WTC11 (cell line): ENCODE measurements at regions not wholly inside any gene's neighbourhood (a gene's known extent, or its start where the extent isn't known, plus 50 kb on each side); places are given as distances from the start of the nearest gene placed in this dataset.

Source experiments
- ATAC-seq: fragments of 200-7000 bp; cut with Tn5 transposase; 2 replicates; pipeline ENCODE4 v1.10.0; 2021; ENCODE audit warnings: mild to moderate bottlenecking, moderate library complexity
- CTCF ChIA-PET: fragments of 300-600 bp; sonication (Branson Sonifier 250); formaldehyde crosslinking; loops from one replicate; lab custom pipeline; 2021; ENCODE audit warnings: antibody characterized with exemption; lab: Charles Lee
- POLR2A ChIA-PET: fragments of 350-600 bp; sonication (Branson Sonifier 250); formaldehyde crosslinking; loops from one replicate; lab custom pipeline; 2021; ENCODE audit warnings: antibody characterized with exemption; lab: Charles Lee
- DNase-seq: peaks from one replicate; pipeline ENCODE4 v3.0.0; 2021; ENCODE audit warnings: low spot score
- H3K27ac Mint-ChIP-seq: 2 replicates; pipeline ENCODE4 v1.8.0; 2021; ENCODE audit warnings: mixed read lengths
- H3K27me3 Mint-ChIP-seq: 2 replicates; pipeline ENCODE4 v1.8.0; 2021; ENCODE audit warnings: low read depth, mild to moderate bottlenecking, moderate library complexity, mixed read lengths
- H3K36me3 Mint-ChIP-seq: 2 replicates; pipeline ENCODE4 v1.8.0; 2021; ENCODE audit warnings: mixed read lengths
- H3K4me1 Mint-ChIP-seq: 2 replicates; pipeline ENCODE4 v1.8.0; 2022; ENCODE audit warnings: mixed read lengths
- H3K4me3 Mint-ChIP-seq: 2 replicates; pipeline ENCODE4 v1.8.0; 2021; ENCODE audit warnings: mild to moderate bottlenecking, moderate library complexity, mixed read lengths
- H3K9me3 Mint-ChIP-seq: 2 replicates; pipeline ENCODE4 v1.8.0; 2021; ENCODE audit warnings: mixed read lengths
- ELF4 ChIP-seq: sonication (generic); formaldehyde crosslinking; IDR thresholded peaks from 2 replicates; pipeline ENCODE4 v1.8.1; 2022; ENCODE audit warnings: low read depth, mild to moderate bottlenecking, moderate library complexity, missing genetic modification reagents
- GABPB1 ChIP-seq: sonication (generic); formaldehyde crosslinking; IDR thresholded peaks from 2 replicates; pipeline ENCODE4 v1.8.1; 2023; ENCODE audit warnings: mild to moderate bottlenecking, missing genetic modification reagents
- GRHL2 ChIP-seq: fragments of 250-450 bp; sonication (Bioruptor Pico); IDR thresholded peaks from 2 replicates; pipeline ENCODE4 v1.8.0; 2022; ENCODE audit warnings: mild to moderate bottlenecking, moderate library complexity; ENCODE audit not compliant: insufficient replicate concordance, severe bottlenecking
- KAT7 ChIP-seq: sonication (generic); formaldehyde crosslinking; IDR thresholded peaks from 2 replicates; pipeline ENCODE4 v1.8.1; 2023; ENCODE audit warnings: missing genetic modification reagents, mild to moderate bottlenecking, borderline replicate concordance
- MYBL2 ChIP-seq: sonication (generic); formaldehyde crosslinking; IDR thresholded peaks from 2 replicates; pipeline ENCODE4 v1.8.1; 2023; ENCODE audit warnings: mild to moderate bottlenecking, moderate library complexity, missing genetic modification reagents
- NR2C2 ChIP-seq: sonication (generic); formaldehyde crosslinking; IDR thresholded peaks from 2 replicates; pipeline ENCODE4 v1.8.0; 2022; ENCODE audit warnings: mild to moderate bottlenecking, missing genetic modification reagents
- SMAD3 ChIP-seq: sonication (generic); formaldehyde crosslinking; IDR thresholded peaks from 2 replicates; pipeline ENCODE4 v1.8.0; 2022; ENCODE audit warnings: missing genetic modification reagents, mild to moderate bottlenecking, borderline replicate concordance
- ZNF423 ChIP-seq: fragments of 250-450 bp; sonication (Bioruptor Pico); IDR thresholded peaks from 2 replicates; pipeline ENCODE4 v2.1.2; 2022; ENCODE audit warnings: mild to moderate bottlenecking, moderate library complexity
- ZNF512 ChIP-seq: sonication (generic); formaldehyde crosslinking; IDR thresholded peaks from 2 replicates; pipeline ENCODE4 v1.8.1; 2022; ENCODE audit warnings: missing genetic modification reagents, borderline replicate concordance
- TF ChIP-seq, protein P1 (sequence below): fragments of 250-450 bp; sonication (Bioruptor Pico); IDR thresholded peaks from 2 replicates; pipeline ENCODE4 v1.9.0; 2021; ENCODE audit warnings: mild to moderate bottlenecking, borderline replicate concordance
- TF ChIP-seq, protein P2 (sequence below): fragments of 200-600 bp; IDR thresholded peaks from 2 replicates; pipeline ENCODE4 v1.8.0; 2022; ENCODE audit warnings: antibody characterized with exemption
- TF ChIP-seq, protein P3 (sequence below): sonication (generic); formaldehyde crosslinking; IDR thresholded peaks from 2 replicates; pipeline ENCODE4 v1.8.1; 2022; ENCODE audit warnings: low read depth, missing genetic modification reagents, borderline replicate concordance
- TF ChIP-seq, protein P4 (sequence below): sonication (generic); formaldehyde crosslinking; IDR thresholded peaks from 2 replicates; pipeline ENCODE4 v1.8.1; 2023; ENCODE audit warnings: mild to moderate bottlenecking, missing genetic modification reagents, borderline replicate concordance
- TF ChIP-seq, protein P5 (sequence below): sonication (generic); formaldehyde crosslinking; IDR thresholded peaks from 2 replicates; pipeline ENCODE4 v1.8.0; 2022; ENCODE audit warnings: mild to moderate bottlenecking, missing genetic modification reagents

DNA sequence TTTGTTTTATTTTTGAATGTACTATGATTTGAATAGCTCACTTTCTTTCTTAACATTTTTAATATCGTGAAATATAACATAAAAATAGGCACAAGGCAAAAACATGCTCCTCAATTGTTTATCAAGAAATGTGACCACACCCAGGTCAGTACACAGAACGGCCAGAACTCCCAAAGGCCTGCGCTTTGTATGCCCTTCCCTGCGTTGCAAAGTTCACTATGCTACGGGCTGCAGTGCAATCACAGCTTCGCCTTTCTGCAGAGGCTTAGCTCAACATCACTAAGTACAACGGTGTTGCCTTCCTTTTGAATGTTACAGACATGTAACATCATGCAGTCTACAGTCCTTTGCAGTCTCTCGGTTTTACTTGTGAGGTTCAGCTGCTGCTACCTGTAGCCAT lies 333.4 kb downstream of the THBS2 start:
- no peak overlapping the region for H3K4me3 Mint-ChIP-seq
- H3K4me1 Mint-ChIP-seq, result no peaks in the 10 kb centered on the region
- peaks cover 12% of the 10 kb centered on the region for H3K9me3 Mint-ChIP-seq
- TF ChIP-seq ZNF512 (no peak), NR2C2 (no peak), MYBL2 (CRISPR knock-in tag) (no peak), GABPB1 (CRISPR knock-in tag) (no peak), SMAD3 (CRISPR knock-in tag) (no peak), GRHL2 (no peak), KAT7 (no peak), ZNF423 (CRISPR knock-in tag) (no peak), ELF4 (CRISPR knock-in tag) (no peak)
- TF ChIP-seq, protein P1, sequence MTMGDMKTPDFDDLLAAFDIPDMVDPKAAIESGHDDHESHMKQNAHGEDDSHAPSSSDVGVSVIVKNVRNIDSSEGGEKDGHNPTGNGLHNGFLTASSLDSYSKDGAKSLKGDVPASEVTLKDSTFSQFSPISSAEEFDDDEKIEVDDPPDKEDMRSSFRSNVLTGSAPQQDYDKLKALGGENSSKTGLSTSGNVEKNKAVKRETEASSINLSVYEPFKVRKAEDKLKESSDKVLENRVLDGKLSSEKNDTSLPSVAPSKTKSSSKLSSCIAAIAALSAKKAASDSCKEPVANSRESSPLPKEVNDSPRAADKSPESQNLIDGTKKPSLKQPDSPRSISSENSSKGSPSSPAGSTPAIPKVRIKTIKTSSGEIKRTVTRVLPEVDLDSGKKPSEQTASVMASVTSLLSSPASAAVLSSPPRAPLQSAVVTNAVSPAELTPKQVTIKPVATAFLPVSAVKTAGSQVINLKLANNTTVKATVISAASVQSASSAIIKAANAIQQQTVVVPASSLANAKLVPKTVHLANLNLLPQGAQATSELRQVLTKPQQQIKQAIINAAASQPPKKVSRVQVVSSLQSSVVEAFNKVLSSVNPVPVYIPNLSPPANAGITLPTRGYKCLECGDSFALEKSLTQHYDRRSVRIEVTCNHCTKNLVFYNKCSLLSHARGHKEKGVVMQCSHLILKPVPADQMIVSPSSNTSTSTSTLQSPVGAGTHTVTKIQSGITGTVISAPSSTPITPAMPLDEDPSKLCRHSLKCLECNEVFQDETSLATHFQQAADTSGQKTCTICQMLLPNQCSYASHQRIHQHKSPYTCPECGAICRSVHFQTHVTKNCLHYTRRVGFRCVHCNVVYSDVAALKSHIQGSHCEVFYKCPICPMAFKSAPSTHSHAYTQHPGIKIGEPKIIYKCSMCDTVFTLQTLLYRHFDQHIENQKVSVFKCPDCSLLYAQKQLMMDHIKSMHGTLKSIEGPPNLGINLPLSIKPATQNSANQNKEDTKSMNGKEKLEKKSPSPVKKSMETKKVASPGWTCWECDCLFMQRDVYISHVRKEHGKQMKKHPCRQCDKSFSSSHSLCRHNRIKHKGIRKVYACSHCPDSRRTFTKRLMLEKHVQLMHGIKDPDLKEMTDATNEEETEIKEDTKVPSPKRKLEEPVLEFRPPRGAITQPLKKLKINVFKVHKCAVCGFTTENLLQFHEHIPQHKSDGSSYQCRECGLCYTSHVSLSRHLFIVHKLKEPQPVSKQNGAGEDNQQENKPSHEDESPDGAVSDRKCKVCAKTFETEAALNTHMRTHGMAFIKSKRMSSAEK (CRISPR knock-in tag), result no peak
- TF ChIP-seq, protein P2, sequence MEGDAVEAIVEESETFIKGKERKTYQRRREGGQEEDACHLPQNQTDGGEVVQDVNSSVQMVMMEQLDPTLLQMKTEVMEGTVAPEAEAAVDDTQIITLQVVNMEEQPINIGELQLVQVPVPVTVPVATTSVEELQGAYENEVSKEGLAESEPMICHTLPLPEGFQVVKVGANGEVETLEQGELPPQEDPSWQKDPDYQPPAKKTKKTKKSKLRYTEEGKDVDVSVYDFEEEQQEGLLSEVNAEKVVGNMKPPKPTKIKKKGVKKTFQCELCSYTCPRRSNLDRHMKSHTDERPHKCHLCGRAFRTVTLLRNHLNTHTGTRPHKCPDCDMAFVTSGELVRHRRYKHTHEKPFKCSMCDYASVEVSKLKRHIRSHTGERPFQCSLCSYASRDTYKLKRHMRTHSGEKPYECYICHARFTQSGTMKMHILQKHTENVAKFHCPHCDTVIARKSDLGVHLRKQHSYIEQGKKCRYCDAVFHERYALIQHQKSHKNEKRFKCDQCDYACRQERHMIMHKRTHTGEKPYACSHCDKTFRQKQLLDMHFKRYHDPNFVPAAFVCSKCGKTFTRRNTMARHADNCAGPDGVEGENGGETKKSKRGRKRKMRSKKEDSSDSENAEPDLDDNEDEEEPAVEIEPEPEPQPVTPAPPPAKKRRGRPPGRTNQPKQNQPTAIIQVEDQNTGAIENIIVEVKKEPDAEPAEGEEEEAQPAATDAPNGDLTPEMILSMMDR, result no peak
- TF ChIP-seq, protein P3, sequence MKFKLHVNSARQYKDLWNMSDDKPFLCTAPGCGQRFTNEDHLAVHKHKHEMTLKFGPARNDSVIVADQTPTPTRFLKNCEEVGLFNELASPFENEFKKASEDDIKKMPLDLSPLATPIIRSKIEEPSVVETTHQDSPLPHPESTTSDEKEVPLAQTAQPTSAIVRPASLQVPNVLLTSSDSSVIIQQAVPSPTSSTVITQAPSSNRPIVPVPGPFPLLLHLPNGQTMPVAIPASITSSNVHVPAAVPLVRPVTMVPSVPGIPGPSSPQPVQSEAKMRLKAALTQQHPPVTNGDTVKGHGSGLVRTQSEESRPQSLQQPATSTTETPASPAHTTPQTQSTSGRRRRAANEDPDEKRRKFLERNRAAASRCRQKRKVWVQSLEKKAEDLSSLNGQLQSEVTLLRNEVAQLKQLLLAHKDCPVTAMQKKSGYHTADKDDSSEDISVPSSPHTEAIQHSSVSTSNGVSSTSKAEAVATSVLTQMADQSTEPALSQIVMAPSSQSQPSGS (CRISPR knock-in tag), result no peak
- TF ChIP-seq, protein P4, sequence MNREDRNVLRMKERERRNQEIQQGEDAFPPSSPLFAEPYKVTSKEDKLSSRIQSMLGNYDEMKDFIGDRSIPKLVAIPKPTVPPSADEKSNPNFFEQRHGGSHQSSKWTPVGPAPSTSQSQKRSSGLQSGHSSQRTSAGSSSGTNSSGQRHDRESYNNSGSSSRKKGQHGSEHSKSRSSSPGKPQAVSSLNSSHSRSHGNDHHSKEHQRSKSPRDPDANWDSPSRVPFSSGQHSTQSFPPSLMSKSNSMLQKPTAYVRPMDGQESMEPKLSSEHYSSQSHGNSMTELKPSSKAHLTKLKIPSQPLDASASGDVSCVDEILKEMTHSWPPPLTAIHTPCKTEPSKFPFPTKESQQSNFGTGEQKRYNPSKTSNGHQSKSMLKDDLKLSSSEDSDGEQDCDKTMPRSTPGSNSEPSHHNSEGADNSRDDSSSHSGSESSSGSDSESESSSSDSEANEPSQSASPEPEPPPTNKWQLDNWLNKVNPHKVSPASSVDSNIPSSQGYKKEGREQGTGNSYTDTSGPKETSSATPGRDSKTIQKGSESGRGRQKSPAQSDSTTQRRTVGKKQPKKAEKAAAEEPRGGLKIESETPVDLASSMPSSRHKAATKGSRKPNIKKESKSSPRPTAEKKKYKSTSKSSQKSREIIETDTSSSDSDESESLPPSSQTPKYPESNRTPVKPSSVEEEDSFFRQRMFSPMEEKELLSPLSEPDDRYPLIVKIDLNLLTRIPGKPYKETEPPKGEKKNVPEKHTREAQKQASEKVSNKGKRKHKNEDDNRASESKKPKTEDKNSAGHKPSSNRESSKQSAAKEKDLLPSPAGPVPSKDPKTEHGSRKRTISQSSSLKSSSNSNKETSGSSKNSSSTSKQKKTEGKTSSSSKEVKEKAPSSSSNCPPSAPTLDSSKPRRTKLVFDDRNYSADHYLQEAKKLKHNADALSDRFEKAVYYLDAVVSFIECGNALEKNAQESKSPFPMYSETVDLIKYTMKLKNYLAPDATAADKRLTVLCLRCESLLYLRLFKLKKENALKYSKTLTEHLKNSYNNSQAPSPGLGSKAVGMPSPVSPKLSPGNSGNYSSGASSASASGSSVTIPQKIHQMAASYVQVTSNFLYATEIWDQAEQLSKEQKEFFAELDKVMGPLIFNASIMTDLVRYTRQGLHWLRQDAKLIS, result no peak
- TF ChIP-seq, protein P5, sequence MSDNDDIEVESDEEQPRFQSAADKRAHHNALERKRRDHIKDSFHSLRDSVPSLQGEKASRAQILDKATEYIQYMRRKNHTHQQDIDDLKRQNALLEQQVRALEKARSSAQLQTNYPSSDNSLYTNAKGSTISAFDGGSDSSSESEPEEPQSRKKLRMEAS (CRISPR knock-in tag), result no peak
- ChIA-PET POLR2A (no interaction called here), CTCF (no interaction called here)
- H3K27me3 Mint-ChIP-seq, result no peaks in the 10 kb centered on the region
- no peak for DNase-seq
- ATAC-seq, result no peak
- H3K27ac Mint-ChIP-seq, result no peak overlapping the region
- peaks cover 4% of the 10 kb centered on the region; the same call in 1 of the 2 replicates for H3K36me3 Mint-ChIP-seq
